Pons (tissue), 1 donor: ENCODE measurements at regions not wholly inside any gene's neighbourhood (a gene's known extent, or its start where the extent isn't known, plus 50 kb on each side); places are given as distances from the start of the nearest gene placed in this dataset.

Source experiments
- DNase-seq: peaks from one replicate; pipeline ENCODE4 v3.0.0-alpha.2; 2016; ENCODE audit warnings: low spot score

DNA sequence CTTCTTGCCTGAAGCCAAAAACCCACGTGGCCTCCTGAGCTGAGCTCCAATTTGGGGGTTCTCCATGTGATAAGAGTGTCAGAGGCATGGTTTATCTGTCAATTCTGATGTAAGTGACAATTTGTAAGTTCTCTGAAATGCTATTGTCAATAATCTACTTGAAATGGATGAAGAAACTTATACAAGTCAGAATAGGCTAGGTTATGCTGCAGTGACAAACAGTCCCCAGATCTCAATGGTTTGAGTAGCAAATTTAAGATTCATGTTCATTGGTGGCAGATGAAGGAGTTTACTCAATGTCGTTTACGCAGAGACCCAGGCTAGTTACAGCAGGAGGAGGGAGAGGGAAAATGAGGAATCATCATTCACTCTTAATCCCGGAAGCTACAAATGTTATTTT, 352.4 kb downstream of the KIF16B start:
- DNase-seq, result no peak

DNA sequence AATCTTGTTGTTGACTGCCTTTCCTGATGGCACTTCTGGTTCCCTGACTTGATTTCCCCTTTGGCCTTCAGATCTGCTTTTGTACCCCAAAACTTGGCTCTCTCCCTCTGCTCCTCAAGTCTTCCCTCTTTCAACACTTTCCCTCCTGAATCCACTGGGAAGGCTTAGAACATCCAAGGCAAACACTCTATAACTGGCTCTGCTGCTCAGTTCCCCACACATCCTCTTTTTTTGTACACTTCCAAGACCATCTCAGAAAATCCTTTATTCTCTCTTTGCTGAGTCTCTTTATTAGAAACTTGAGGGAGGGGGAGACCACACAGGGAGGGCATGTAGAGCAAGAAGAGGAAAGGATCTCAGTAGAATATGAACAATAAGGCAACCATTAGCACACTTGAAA, 354.1 kb downstream of the KIF16B start:
- DNase-seq, result no peak

DNA sequence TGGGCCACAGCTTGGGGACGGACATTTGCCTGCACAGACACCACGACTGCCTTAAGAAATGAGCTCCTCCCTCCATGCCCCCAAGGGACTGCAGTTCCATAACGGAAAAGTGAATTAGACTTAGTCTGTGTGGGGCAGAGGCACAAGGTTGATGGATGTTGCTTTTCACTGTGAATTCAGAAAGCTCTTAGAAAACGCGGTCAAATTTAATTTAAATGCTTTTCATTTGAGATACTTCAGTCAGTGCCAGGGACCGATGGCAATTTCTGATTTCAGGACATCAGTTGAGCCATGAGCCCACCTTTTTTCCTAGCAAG, 356.4 kb downstream of the KIF16B start:
- DNase-seq, result no peak

DNA sequence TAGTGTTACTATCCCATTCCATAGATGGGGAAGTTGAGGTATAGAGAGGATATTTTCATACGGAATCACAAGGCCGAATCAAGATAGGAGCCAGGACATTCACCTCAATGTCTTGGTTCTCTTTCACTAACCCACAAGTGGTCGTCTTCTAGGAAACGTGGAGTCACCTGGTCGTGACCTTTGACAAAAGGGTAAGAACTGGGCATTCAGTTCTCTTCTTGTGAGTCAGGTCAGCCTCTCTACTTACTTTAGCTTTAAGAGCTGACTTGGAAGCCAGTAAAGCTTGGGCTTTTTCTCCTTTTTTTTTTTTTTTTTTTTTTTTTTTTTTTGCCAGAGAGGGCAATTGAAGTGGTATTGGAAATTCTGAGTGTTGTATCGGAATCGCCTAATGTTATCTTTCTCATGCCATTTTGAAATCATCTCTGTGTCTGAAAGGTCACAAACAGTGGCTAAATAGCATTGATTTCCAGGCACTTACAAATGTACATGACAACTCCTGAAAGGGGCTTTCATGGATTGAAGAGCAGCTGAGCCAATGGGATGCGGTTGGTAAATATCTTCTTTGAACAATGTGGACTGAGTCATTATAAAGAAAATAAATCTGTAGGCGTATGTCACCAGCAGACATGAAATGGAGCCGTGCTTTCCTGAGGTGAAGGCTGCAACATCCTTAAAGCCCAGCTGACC, 356.9 kb downstream of the KIF16B start:
- no peak for DNase-seq

DNA sequence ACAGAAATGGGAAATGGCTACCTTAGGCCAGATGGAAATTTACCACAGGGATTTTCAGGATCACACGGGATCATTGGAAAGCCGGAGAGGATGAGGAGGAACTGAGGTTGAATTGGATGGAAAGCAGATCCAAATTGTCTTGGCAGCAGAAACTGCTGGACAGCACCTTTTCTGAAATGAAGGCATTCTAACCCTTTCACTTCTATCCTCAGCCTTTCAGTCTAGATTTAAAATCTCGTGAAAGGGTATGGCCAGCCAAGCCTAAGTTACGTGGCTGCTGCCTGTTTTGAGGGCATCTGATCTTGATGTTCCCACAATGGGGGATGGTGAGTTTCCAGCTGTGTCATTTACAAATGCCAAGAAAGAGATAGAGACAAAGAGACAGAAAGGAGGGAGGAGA, 358.2 kb downstream of the KIF16B start:
- no peak for DNase-seq

DNA sequence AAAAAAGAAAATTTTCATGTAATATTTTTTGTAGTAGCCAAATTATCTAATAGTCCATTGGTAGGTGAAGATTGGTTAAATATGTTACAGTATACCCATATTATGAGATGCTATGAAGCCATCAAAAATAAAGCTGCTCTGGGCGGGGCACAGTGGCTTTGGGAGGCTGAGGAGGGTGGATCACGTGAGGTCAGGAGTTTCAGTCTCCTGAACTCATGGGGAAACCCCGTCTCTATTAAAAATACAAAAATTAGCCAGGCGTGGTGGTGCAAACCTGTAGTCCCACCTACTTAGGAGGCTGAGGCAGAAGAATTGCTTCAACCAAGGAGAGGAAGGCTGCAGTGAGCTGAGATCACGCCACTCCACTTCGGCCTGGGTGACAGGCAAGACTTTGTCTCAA, 360.5 kb downstream of the KIF16B start:
- no peak for DNase-seq

DNA sequence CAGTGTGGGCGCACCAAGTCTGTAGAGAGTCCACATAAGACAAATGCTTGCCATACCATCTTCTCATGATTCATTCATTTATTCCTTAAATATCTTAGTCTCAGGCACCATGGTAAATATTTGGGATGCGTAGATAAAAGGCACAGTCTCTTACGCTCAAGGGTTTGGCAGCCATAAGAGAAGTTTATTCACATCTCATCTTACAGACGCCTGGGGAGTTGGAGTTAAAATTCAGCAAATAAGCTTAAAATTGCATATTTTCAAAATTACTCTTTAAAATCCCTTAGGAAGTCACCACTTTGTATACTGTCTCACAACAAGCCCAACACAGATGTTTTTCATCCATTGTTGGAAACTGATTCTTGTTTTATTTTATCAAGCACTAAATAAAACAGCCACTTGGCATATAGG, 363.3 kb downstream of the KIF16B start:
- DNase-seq, result no peak

DNA sequence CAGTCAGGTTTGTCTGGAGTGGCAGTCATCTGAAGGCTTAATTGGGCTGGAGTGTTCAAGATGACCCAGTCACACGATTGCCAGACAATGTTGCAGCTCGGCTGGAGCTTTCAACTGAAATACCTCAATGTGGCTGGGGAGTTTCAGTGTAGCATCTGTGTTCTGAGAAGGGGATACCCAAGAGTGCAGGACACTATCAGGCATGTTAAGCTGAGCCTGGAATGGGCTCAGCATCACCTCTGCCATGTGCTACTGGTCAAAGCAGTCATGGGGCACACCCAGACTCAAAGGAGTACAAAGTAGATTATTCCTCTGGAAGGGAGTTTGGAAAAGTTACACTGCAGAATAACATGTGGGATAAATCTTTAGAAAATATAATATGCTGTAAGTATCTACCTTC, 363.9 kb downstream of the KIF16B start:
- no peak for DNase-seq

DNA sequence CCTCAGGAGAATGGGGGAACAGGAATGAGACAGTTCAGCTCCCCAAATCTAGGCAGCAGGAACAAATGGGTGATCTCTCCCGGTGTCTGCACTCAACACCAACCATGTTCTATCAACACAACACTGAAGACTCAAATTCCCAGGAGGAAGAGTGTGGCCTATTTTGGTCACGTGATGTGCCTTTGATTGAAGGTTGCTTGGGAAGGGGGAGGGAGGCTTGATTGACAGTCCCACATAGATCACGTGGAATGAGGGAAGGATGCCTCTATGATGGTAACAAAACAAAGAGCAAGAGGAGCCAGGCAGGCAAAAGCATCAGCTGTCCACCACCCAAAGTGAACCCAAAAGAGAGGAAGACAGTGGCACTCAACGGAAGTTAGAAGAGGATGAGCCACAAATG, 364.8 kb downstream of the KIF16B start:
- DNase-seq, result no peak

DNA sequence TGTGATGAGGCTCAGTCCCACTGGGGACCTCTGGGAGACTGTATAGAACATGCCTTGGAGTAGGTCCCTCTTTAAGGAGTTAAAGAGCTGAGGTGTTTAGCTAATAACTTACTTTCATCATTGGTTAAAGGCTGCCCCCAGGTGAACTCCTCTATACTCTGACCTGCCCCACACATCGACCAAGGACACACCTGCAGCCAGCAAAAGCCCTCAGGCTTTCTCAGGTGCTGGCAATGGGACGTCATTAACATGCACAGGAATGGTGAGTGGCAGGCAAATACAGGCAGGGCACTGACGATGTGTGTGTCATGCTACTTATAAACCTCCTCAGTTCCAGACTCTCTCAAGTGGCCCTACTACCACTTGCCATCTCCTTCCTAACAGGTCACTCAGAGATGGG, 366.4 kb downstream of the KIF16B start:
- DNase-seq, result no peak

DNA sequence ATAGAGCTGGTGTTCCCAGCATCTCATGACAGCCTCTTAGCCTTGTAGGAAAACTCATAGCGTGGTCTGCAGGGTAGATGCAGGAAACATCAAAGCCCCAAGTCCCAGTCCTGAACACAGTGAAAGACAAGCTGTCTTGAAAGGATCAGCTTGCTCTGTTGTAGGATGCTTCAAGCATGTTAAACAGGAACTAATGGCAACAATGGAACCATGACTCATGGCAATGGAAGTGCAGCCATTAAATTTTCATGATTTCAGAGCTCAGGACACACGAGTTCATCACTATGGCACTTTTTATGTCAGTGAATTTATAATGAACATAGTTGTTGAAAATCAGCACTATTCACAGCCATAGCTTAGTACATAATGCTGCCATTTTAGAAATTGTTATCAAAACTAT, 367.7 kb downstream of the KIF16B start:
- no peak for DNase-seq

DNA sequence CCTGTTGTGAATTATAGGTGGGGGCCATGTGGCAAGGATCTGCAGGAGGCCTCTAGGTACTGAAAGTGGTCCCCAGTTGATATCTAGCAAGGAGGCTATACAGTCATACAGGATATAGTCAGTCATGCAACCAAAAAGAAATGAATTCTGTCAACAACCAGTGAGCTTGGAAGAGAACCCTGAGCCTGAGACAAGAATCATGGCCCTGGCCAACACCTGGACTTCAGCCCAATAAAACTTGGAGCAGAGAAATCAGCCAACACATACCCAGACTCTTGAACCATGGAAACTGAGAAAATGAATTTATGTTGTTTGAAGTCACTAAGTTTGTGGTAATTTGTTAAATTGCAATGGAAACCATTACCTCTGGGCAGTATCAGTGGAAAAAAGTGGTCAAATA, 370.2 kb downstream of the KIF16B start:
- DNase-seq, result no peak

DNA sequence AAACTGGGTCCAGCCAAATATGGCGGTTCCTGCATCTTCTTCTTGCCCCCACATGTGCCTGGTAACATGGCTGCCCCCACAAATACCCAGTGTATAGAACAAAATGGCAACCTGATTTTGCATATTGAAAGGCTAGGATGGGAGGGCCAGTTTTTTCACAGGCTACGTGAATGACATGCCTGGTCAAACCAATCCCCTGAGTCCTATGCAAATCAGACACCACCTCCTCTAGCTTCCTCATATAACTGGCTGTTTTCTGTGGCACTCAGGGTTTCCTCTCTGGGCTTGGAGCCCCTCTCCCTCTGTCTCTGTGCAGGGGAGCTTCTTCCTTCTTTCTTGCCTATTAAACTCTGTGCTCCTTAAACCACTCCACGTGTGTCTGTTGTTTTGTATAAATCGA, 372.1 kb downstream of the KIF16B start:
- no peak for DNase-seq

DNA sequence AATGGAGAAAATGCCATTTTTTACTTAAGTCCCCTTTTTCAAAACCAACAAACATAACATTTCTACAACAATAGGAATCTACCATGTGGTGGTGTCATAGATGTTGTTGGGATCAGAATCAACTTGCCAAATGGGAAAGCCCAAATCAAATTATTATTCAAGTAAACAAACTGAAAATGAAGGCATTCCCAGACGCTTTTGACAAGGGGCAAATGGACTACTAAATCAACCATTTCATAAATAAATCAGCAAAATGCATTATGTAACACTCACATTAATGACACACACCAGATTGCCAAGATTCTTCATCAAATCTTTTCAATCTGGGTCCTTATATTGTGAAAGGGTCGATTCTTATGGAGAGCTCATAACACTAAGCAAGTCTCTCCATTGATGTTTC, 375.6 kb downstream of the KIF16B start:
- DNase-seq, result no peak

DNA sequence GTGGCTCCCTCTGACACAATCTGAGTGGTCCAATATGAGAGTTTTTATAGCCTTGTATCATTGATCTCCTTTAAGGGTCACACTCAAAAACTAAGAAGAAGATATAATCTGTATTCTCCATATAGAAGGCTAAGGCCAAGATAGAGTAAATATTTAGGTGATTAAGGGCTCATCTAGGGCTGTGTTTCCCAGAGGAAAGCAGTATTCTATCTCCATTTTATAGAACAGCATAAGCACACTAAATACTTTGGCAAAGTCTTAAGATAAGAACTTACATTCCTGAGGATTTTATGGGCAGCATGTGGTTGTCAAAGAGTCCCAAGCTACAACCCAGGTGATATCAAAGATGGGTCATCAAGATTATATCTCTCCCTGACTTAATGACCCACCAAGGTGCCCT, 377.6 kb downstream of the KIF16B start:
- no peak for DNase-seq

DNA sequence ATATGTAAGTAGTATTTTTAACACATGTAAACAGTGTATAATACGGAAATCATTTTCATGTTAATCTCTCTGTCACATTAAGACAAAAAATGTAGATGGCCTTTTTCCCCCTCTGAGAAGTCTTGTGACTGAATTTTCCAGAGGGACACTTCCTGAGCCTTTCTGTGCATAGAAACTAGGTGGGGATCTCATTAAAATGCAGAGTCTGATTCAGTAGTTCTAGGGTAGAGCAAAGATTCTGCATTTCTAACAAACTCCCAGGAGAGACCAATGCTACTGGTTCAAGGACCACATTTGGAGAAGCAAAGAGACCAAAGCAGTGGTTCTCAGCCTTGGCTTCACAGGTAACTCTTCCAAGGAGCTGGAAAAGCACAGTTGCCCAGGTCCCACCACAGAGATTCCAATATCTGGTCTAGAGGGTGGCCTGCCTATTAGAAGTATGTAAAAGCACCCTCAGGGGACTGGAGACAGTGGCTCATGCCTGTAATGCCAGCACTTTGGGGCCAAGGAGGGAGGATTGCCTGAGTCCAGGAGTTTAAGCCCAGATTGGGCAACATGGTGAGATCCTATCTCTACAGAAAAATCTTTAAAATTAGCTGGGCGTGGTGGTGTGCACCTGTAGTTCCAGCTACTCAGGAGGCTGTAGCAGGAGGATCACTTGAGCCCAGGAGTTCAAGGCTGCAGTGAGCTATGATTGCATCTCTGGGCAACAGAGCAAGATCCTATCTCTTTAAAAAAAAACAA, 378.5 kb downstream of the KIF16B start:
- no peak for DNase-seq

DNA sequence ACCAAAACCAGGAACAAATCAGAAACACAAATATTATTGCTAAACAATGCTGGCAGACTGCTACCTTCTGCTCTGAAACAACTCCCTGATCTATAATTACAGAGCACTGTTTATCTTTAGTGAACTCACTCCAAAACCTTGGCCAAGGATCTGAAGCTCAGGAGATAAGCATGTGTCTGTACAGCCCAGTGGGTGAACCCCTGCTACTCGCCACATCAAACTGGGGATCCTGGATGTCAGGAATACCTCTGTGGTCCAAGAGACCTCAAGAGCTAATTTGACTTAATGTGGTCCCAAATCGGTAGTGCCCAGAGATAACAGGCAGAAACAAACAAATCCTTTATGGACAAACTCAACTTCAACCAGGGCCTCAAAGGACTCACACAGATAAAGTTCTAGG, 381.8 kb downstream of the KIF16B start:
- no peak for DNase-seq

DNA sequence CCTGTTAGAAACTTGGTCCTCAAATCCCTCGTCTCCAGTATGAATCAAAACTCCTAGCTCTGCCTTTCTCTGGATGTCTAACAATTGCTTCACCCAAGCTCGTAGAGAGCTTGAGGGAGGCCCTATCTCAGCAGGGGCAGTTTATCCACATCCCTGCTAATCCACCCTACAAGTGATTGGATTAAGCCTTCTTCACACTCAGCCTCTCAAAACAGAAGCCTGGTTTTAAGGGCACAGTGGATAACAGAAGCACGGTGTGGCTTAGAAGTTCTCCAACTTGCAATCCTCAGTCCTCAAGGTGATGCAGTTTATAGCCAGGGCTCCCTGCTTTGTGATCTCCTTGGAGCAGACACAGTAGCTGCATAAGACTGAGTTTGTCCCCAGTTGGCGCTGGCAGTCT, 383.9 kb downstream of the KIF16B start:
- no peak for DNase-seq

DNA sequence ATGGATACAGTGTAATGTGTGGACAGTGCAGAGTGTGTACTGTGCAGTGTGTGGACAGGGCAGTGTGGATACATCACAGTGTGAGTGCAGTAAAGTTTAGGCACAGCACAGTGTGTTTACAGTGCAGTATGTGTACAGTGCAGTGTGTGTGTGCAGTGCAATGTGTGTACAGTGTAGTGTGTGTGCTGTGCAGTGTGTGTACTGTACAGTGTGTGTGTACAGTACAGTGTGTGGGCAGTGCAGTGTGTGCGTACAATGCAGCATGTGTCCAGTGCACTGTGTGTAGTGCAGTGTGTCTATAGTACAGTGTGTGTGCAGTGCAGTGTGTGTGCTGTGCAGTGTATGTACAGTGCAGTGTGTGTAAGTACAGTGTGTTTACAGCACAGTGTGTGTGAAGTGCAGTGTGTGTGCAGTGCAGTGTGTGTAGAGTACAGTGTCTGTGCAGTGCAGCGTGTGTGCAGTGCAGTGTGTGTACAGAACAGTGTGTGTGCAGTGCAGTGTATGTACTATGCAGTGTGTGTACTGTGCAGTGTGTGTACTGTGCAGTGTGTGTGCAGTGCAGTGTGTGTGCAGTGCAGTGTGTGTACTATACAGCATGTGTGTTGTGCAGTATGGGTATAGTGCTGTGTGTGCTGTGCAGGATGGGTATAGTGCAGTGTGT, 385.2 kb downstream of the KIF16B start:
- DNase-seq, result no peak

DNA sequence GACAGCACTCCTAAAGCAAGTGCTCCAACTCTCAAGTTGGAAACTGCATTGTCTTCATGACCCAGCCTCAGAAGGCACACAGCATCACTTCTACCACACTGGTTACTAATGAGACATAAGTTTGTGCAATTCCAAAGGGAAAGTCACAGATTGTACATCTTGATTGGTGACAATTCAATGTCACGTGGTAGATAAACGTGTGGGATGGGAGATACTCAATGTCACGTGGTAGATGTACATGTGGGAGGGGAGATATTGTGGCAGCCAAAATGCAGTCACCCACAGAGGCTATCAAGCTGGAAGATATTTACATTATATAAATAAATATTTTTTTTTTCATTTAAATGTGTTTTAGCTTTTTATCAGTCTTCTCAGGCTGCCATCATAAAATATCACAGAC, 393.3 kb downstream of the KIF16B start:
- no peak for DNase-seq

DNA sequence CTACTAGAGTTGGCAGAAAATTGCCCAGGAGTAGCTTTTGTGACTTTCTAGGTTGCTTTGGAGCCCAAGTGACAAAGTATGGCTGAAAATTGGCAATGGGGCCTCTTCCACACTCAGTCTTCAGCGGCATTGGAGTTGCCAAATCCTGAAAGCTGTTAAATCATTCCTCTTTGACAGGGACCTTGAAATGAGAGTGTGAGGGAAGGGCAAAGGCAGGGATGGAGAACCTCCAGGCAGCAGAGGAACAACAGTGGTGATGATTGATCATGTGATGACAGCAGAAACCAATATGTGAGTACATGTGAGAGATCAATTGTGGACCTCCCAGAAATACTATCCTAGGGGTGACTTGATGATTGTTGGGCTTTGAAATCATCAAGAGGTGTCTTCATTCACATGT, 393.9 kb downstream of the KIF16B start:
- no peak for DNase-seq

DNA sequence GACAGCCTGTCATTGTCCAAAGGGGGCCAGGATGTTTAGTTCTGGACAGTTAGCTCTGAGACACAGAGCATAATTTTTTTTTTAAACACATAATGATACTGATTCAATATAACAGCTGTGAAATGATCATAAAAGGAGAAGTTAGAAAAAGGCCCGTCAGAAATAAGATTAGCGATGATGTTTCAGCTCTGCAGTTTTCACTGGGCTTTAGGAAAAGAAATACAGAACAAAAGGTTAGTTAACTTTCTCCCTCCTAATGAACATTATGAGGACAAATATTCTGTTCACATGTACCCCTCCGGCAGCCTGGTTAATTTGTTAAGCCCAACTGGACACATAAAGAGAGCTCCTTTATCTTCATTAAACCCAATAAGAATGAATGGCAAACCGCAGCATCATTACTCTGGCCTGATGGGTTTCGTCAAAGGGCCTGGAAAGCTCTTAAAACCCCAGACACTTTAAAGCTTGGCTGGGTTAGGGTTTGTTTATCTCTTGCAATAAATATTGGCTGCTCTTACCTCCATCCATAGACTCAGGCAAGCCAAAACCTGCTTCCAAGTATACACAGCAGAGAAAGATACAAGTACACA, 394.6 kb downstream of the KIF16B start:
- DNase-seq, result no peak

DNA sequence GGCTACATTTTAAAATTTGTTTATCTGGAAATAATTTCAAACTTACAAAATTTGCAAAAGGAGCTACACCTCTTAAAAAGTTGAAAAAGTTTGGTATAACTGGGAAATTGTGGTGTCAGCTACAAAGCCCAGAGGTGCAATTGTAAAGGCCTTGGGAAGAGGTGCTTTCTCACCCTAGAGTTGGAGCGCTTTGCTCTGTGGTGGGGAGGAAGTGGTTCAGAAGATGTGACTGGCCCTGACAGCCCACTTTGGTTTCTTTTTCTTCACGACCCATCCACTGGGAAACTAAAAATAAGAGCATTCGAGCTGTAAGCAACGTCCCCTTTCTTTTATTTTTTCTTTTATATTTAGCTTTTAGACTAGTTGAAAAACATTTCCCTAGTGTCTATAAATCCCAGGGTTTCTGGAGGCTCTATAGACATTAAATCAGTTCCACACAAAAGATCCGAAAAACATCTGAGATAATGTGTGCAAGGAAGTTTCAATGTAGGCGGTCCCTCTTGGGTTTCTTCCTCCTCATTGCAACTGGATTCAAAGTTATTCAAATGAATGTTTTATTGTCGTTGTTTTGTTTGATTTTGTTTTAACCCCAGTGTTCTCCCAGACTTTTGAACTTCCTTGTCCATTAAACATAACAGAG, 397.8 kb downstream of the KIF16B start:
- no peak for DNase-seq
